DOHH2 (cell line): ENCODE measurements at regions not wholly inside any gene's neighbourhood (a gene's known extent, or its start where the extent isn't known, plus 50 kb on each side); places are given as distances from the start of the nearest gene placed in this dataset.

Experiments
- H3F3A ChIP-seq: fragments of 200-600 bp; sonication (generic), shearing (Covaris generic); 2 replicates; pipeline ENCODE4 v1.6.0; 2016; ENCODE audit warnings: antibody characterized with exemption, mild to moderate bottlenecking; ENCODE audit not compliant: control insufficient read depth, insufficient read depth
- H3K27ac ChIP-seq: fragments of 200-600 bp; sonication (generic); 2 replicates; pipeline ENCODE4 v1.5.1; 2014; ENCODE audit warnings: low read depth, mild to moderate bottlenecking, low read length, moderate library complexity
- H3K27me3 ChIP-seq: fragments of 200-600 bp; sonication (generic); 2 replicates; pipeline ENCODE4 v1.6.1; 2014; ENCODE audit warnings: mild to moderate bottlenecking, low read length, mixed read lengths; ENCODE audit not compliant: control insufficient read depth
- H3K36me3 ChIP-seq: fragments of 200-600 bp; sonication (generic); 2 replicates; pipeline ENCODE4 v1.6.1; 2014; ENCODE audit warnings: mild to moderate bottlenecking, low read length, moderate library complexity, mixed read lengths; ENCODE audit not compliant: control insufficient read depth
- H3K4me1 ChIP-seq: fragments of 200-600 bp; sonication (generic); 2 replicates; pipeline ENCODE4 v1.6.1; 2014; ENCODE audit warnings: mild to moderate bottlenecking, low read length, mixed read lengths; ENCODE audit not compliant: control insufficient read depth
- H3K4me2 ChIP-seq: fragments of 200-600 bp; sonication (generic); 2 replicates; pipeline ENCODE4 v1.6.0; 2014; ENCODE audit warnings: mild to moderate bottlenecking, low read length, moderate library complexity
- H3K4me3 ChIP-seq: fragments of 200-600 bp; sonication (generic); 2 replicates; pipeline ENCODE4 v1.5.1; 2014; ENCODE audit warnings: mild to moderate bottlenecking, low read length, mixed read lengths
- H3K79me2 ChIP-seq: fragments of 200-600 bp; sonication (generic); 2 replicates; pipeline ENCODE4 v1.6.1; 2014; ENCODE audit warnings: mild to moderate bottlenecking, low read length, mixed read lengths; ENCODE audit not compliant: control insufficient read depth
- H3K9me2 ChIP-seq: fragments of 200-600 bp; sonication (generic); replicated peaks from 2 replicates; pipeline ENCODE4 v1.6.1; 2014; ENCODE audit warnings: mild to moderate bottlenecking, low read length, mixed read lengths; ENCODE audit not compliant: control insufficient read depth
- H3K9me3 ChIP-seq: fragments of 200-600 bp; sonication (generic); 2 replicates; pipeline ENCODE4 v1.6.1; 2014; ENCODE audit warnings: antibody characterized with exemption, low read length, mixed read lengths; ENCODE audit not compliant: control insufficient read depth, insufficient read depth
- H4K20me1 ChIP-seq: fragments of 200-600 bp; sonication (generic); 2 replicates; pipeline ENCODE4 v1.6.0; 2014; ENCODE audit warnings: low read depth, mild to moderate bottlenecking, antibody characterized with exemption, low read length, moderate library complexity; ENCODE audit not compliant: control insufficient read depth, insufficient read depth
- EZH2phosphoT487 ChIP-seq: fragments of 200-600 bp; sonication (generic); IDR thresholded peaks from 2 replicates; pipeline ENCODE4 v1.6.1; 2017; ENCODE audit warnings: borderline replicate concordance, mild to moderate bottlenecking, antibody characterized with exemption, low read length, moderate library complexity, mixed read lengths
- TF ChIP-seq, protein P1 (sequence below): fragments of 200-600 bp; sonication (generic); IDR thresholded peaks from one replicate; pipeline ENCODE4 v1.5.1; 2014; ENCODE audit warnings: antibody characterized with exemption, mild to moderate bottlenecking, low read depth, low read length; ENCODE audit not compliant: poor library complexity, severe bottlenecking

DNA sequence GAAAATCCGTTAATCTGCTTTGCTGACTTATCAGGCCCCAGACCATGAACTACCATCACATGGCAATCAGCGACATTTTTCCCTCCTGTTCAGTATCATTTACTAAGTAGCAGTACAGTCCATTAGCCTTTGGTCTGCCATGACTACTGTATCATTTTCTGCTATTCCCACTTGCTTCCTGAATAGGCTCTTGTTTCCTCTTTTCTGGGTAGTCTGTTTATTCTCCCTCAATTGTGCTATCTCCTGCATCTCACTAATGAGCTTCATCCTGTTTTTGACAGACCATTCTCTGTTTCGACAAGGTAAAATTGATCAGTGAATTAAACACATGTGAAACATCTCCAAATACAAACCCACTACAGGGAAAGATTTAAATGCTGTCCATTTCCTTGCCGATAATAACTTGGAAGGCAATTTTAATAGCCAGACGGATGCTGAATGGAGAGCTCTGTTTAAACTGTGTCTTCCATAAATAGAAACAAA lies 263.5 kb upstream of the ANKRD55 start:
- Histone ChIP-seq H3K9me3 (no peaks in the 10 kb centered on the region), H3K79me2 (no peaks in the 10 kb centered on the region), H3K9me2 (no peaks in the 10 kb centered on the region), H3K4me1 (peaks cover 12% of the 10 kb centered on the region), H3K27ac (no peak overlapping the region), H4K20me1 (no peaks in the 10 kb centered on the region), H3K4me2 (no peak overlapping the region), H3K27me3 (no peaks in the 10 kb centered on the region), H3K36me3 (no peaks in the 10 kb centered on the region), H3F3A (no peaks in the 10 kb centered on the region), H3K4me3 (no peak overlapping the region)
- TF ChIP-seq, protein P1, sequence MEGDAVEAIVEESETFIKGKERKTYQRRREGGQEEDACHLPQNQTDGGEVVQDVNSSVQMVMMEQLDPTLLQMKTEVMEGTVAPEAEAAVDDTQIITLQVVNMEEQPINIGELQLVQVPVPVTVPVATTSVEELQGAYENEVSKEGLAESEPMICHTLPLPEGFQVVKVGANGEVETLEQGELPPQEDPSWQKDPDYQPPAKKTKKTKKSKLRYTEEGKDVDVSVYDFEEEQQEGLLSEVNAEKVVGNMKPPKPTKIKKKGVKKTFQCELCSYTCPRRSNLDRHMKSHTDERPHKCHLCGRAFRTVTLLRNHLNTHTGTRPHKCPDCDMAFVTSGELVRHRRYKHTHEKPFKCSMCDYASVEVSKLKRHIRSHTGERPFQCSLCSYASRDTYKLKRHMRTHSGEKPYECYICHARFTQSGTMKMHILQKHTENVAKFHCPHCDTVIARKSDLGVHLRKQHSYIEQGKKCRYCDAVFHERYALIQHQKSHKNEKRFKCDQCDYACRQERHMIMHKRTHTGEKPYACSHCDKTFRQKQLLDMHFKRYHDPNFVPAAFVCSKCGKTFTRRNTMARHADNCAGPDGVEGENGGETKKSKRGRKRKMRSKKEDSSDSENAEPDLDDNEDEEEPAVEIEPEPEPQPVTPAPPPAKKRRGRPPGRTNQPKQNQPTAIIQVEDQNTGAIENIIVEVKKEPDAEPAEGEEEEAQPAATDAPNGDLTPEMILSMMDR = no peak
- TF ChIP-seq EZH2phosphoT487 = no peak

DNA sequence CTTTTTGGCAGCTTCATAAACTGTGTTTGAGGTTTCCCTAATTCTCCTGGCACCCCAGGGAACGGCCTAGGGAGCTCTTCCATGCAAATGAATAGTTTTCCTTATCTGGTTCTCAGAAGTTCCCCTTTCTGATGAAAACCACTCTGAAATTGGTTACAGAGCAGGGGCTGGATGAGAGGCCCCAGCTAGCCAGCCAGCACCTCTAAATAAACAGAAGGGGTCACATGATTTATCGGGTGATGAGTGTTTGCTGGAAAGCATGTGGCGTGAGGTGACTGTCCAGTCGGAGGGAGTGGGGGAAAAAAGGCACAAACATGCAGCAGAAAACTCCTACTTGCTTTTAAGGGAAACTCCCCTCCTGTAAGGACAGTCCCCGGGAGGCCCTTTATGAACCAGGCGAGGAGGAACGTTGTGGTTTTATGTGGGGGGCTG lies 261.2 kb upstream of the ANKRD55 start:
- no peaks in the 10 kb centered on the region for H3F3A ChIP-seq
- no peaks in the 10 kb centered on the region for H3K9me3 ChIP-seq
- H3K36me3 ChIP-seq = no peaks in the 10 kb centered on the region
- H3K27me3 ChIP-seq = no peaks in the 10 kb centered on the region
- no peak overlapping the region for H3K4me3 ChIP-seq
- no peaks in the 10 kb centered on the region for H3K9me2 ChIP-seq
- H3K79me2 ChIP-seq = no peaks in the 10 kb centered on the region
- H3K4me2 ChIP-seq = no peak overlapping the region
- TF ChIP-seq, protein P1 = no peak
- TF ChIP-seq EZH2phosphoT487 = no peak
- H3K4me1 ChIP-seq = peaks cover 12% of the 10 kb centered on the region
- H4K20me1 ChIP-seq = no peaks in the 10 kb centered on the region
- no peak overlapping the region for H3K27ac ChIP-seq

DNA sequence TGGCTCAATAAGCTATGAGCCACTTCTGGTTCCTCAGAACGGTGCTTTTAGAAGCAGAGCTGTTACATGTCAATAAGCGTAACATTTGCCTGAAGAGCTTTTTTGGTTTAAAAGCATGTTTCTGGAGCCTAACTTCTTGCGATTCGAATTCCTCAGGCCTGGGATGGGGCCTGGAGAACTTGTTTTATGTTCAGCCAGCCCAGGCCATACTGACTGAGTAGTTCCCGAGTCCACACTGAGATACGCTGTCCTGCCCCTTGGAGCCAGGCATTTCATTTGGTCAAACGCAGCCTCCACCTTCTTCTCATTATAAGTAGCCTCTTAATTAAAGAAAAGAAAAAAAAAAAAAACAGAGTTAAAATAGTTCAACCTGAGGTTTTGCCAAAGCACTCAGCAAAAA lies 260.6 kb upstream of the ANKRD55 start:
- no peak overlapping the region for H3K4me3 ChIP-seq
- TF ChIP-seq, protein P1 = no peak
- no peak for TF ChIP-seq EZH2phosphoT487
- no peaks in the 10 kb centered on the region for H3K27me3 ChIP-seq
- no peak overlapping the region for H3K27ac ChIP-seq
- no peaks in the 10 kb centered on the region for H3K9me3 ChIP-seq
- no peaks in the 10 kb centered on the region for H3K36me3 ChIP-seq
- H3K4me1 ChIP-seq = peaks cover 12% of the 10 kb centered on the region
- H3K79me2 ChIP-seq = no peaks in the 10 kb centered on the region
- no peak overlapping the region for H3K4me2 ChIP-seq
- H3F3A ChIP-seq = no peaks in the 10 kb centered on the region
- no peaks in the 10 kb centered on the region for H3K9me2 ChIP-seq
- H4K20me1 ChIP-seq = no peaks in the 10 kb centered on the region

DNA sequence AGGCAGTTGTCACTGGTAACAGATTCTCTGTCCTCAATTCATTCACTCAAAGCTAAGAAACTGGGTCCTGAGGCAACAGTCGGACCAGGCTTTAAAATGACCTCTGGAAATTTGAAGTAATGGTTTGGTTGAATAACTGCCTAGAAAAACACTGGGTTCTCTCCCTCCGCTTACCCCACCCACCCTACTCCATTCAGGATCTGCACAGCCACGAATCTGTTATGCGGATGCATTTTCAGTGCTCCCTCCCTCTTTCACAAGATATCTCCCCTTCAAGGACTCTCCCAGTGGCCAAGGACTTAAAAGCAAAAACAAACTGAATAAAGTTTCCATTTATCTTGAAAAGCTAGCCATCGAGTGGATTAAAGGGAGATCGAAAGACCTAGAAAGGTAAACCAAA lies 260.2 kb upstream of the ANKRD55 start:
- Histone ChIP-seq H3K4me1 (peaks cover 12% of the 10 kb centered on the region), H3K36me3 (no peaks in the 10 kb centered on the region), H3K4me2 (no peak overlapping the region), H3K9me3 (no peaks in the 10 kb centered on the region), H3K27ac (no peak overlapping the region), H3K27me3 (no peaks in the 10 kb centered on the region), H3K79me2 (no peaks in the 10 kb centered on the region), H3K9me2 (no peaks in the 10 kb centered on the region), H3F3A (no peaks in the 10 kb centered on the region), H3K4me3 (no peak overlapping the region), H4K20me1 (no peaks in the 10 kb centered on the region)
- TF ChIP-seq, protein P1 = no peak
- no peak for TF ChIP-seq EZH2phosphoT487
